Sigmoid colon (tissue), 4 donors: ENCODE measurements at regions not wholly inside any gene's neighbourhood (a gene's known extent, or its start where the extent isn't known, plus 50 kb on each side); places are given as distances from the start of the nearest gene placed in this dataset.

ENCODE experiments used
- POLR2AphosphoS5 ChIP-seq, 4 donors: sonication (generic); formaldehyde crosslinking; IDR thresholded peaks; one replicate each; pipeline ENCODE4 v1.6.1; 2017; ENCODE audit warnings: antibody characterized with exemption in 4 of 4
- TF ChIP-seq, protein P1 (sequence below), 4 experiments: fragments of 450-650 bp in 3 of 4; fragments of 200-600 bp in 1 of 4; IDR thresholded peaks; one replicate each; pipeline ENCODE4 v1.5.1; 2016 to 2019; ENCODE audit warnings: antibody characterized with exemption in 4 of 4, mild to moderate bottlenecking in 3 of 4, moderate library complexity in 2 of 4

DNA sequence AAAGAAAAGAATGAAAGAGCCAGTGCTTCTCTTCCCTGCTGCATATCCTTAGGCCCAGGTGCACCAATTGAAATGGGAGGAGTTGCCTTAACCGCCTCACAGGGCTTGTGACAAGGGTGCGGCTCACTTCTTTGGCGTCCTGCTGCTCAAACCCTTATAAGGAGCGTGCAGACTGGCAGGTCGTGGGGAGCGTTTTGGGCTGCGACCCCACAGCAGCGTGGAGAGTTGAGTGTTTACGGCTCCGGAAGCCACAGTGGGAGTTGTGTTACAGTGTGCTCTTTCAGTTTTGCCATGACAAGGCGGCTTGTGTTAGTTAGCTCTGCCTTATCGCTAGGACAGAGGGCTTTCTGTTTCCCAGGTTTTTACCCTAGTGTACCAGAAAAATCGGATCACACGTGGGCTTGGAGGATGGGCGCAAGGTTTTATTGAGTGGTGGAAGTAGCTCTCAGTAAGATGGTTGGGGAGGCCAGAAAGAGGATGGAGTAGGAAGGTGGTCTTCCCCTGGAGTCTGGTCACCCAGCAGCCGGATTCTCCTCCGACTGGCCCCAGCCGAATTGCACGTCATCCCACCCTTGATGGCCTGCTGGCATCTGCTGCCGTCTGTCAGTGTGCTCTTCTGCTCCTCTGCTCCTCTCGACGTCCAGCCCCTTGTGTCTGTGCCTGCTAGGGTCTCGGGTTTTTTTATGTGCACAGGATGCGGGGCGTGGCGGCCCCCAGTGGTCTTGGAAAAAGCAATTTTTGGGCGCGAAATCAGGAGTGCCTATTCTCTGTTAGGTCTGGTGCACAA, 718.9 kb downstream of the ARAP2 start:
- TF ChIP-seq, protein P1, sequence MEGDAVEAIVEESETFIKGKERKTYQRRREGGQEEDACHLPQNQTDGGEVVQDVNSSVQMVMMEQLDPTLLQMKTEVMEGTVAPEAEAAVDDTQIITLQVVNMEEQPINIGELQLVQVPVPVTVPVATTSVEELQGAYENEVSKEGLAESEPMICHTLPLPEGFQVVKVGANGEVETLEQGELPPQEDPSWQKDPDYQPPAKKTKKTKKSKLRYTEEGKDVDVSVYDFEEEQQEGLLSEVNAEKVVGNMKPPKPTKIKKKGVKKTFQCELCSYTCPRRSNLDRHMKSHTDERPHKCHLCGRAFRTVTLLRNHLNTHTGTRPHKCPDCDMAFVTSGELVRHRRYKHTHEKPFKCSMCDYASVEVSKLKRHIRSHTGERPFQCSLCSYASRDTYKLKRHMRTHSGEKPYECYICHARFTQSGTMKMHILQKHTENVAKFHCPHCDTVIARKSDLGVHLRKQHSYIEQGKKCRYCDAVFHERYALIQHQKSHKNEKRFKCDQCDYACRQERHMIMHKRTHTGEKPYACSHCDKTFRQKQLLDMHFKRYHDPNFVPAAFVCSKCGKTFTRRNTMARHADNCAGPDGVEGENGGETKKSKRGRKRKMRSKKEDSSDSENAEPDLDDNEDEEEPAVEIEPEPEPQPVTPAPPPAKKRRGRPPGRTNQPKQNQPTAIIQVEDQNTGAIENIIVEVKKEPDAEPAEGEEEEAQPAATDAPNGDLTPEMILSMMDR (IDR thresholded peaks at IDR 0.05), result no peak
- TF ChIP-seq POLR2AphosphoS5 (IDR thresholded peaks at IDR 0.05), result no peak
